Effector memory CD8-positive, alpha-beta T cell (primary cell): ENCODE measurements at regions not wholly inside any gene's neighbourhood (a gene's known extent, or its start where the extent isn't known, plus 50 kb on each side); places are given as distances from the start of the nearest gene placed in this dataset.

Experiments used
- ATAC-seq: fragments of 150-1000 bp; cut with Tn5 transposase; replicated peaks from 2 replicates; pipeline ENCODE4 v1.10.0; 2021; ENCODE audit warnings: mild to moderate bottlenecking, moderate library complexity
- DNase-seq, 3 experiments: peaks; one replicate each; pipeline ENCODE4 v3.0.0; 2021
- H3K27ac Mint-ChIP-seq, 2 donors: one replicate each; pipeline ENCODE4 v1.8.0; 2022; ENCODE audit warnings: mild to moderate bottlenecking in 2 of 2, mixed read lengths in 2 of 2, moderate library complexity in 2 of 2
- H3K27me3 Mint-ChIP-seq, 2 donors: one replicate each; pipeline ENCODE4 v1.8.0; 2022; ENCODE audit warnings: mixed read lengths in 2 of 2
- H3K36me3 Mint-ChIP-seq: one replicate; pipeline ENCODE4 v1.8.0; 2022; ENCODE audit warnings: mild to moderate bottlenecking, moderate library complexity, mixed read lengths; ENCODE audit not compliant: insufficient read depth
- H3K4me1 Mint-ChIP-seq, 2 donors: one replicate each; pipeline ENCODE4 v1.8.0; 2022; ENCODE audit warnings: low read depth in 2 of 2, mixed read lengths in 2 of 2
- H3K4me3 Mint-ChIP-seq, 2 donors: one replicate each; pipeline ENCODE4 v1.8.0; 2022; ENCODE audit warnings: mild to moderate bottlenecking in 2 of 2, mixed read lengths in 2 of 2, moderate library complexity in 2 of 2
- H3K9me3 Mint-ChIP-seq, 2 donors: one replicate each; pipeline ENCODE4 v1.8.0; 2022; ENCODE audit warnings: mixed read lengths in 2 of 2

GRCh38 chr11:119856681-119857485 is 127.9 kb upstream of the NECTIN1 start:
- Mint-ChIP-seq H3K9me3 (no peaks in the 10 kb centered on the region), H3K4me1 (peaks cover 0 to 3% of the 10 kb centered on the region in 2 donors), H3K4me3 (no peak overlapping the region), H3K27me3 (peaks cover 38 to 69% of the 10 kb centered on the region in 2 donors), H3K36me3 (no peaks in the 10 kb centered on the region), H3K27ac (no peak overlapping the region)
- no peak for DNase-seq
- no peak for ATAC-seq

- ATAC-seq (no peak), DNase-seq (no peak)
- no peak overlapping the region for H3K27ac Mint-ChIP-seq
- no peak overlapping the region for H3K4me3 Mint-ChIP-seq
- H3K9me3 Mint-ChIP-seq = no peaks in the 10 kb centered on the region
- peaks cover 31 to 67% of the 10 kb centered on the region in 2 donors for H3K27me3 Mint-ChIP-seq
- H3K36me3 Mint-ChIP-seq = no peaks in the 10 kb centered on the region
- peaks cover 0 to 3% of the 10 kb centered on the region in 2 donors for H3K4me1 Mint-ChIP-seq
These were observed 126.1 kb upstream of the NECTIN1 start for GRCh38 chr11:119855066-119855465.

GRCh38 chr11:119854521-119854920 is 125.5 kb upstream of the NECTIN1 start:
- no peak for ATAC-seq
- Mint-ChIP-seq H3K4me1 (peaks cover 0 to 3% of the 10 kb centered on the region in 2 donors), H3K9me3 (no peaks in the 10 kb centered on the region), H3K27me3 (peaks cover 30 to 63% of the 10 kb centered on the region in 2 donors), H3K27ac (no peak overlapping the region), H3K36me3 (no peaks in the 10 kb centered on the region), H3K4me3 (no peak overlapping the region)
- no peak for DNase-seq

DNA sequence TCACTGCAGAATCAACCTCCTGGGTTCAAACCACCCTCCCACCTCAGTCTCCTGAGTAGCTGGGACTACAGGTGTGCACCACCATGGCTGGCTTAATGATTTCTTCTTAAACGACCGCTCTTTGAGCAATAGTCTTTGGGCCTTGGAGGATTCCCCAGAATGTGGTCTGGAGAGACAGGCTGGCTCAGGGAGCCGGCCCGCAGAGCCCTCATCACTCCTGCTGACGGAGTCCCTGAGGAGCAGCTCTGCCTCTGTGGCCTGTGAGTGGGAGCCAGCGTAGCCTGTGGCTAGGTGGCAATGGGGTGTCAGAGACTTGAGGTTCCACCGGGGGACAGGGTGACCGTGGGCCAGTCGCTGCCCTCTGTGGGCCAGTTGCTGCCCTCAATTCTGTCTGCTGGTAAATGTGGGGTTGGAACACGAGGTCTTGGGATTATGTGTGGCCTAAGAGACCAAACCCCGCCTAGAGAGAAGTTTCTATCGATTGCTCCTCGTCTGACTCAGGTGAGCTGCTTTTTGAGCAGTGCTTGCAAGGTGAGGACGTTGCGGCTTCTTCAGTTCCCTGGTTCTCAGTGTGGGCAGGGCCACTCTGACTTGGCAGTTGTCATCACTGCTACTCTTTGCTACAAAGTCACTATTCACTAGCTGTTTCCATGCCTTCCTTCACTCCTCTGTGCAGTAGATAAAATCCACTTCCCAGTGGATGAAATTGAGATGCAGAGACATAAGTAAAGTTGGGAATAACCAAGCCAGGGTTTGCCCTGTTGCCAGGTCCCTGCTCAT is 124.8 kb upstream of the NECTIN1 start:
- Mint-ChIP-seq H3K9me3 (no peaks in the 10 kb centered on the region), H3K27me3 (peaks cover 22 to 55% of the 10 kb centered on the region in 2 donors), H3K27ac (no peak overlapping the region), H3K4me1 (peaks cover 0 to 3% of the 10 kb centered on the region in 2 donors), H3K36me3 (no peaks in the 10 kb centered on the region), H3K4me3 (no peak overlapping the region)
- no peak for DNase-seq
- no peak for ATAC-seq

- DNase-seq = no peak
- no peak for ATAC-seq
- Mint-ChIP-seq H3K9me3 (no peaks in the 10 kb centered on the region), H3K4me3 (no peak overlapping the region), H3K4me1 (peaks cover 0 to 3% of the 10 kb centered on the region in 2 donors), H3K27me3 (peaks cover 12 to 45% of the 10 kb centered on the region in 2 donors), H3K36me3 (no peaks in the 10 kb centered on the region), H3K27ac (no peak overlapping the region)
These were observed 123.7 kb upstream of the NECTIN1 start for GRCh38 chr11:119852741-119853140.

DNA sequence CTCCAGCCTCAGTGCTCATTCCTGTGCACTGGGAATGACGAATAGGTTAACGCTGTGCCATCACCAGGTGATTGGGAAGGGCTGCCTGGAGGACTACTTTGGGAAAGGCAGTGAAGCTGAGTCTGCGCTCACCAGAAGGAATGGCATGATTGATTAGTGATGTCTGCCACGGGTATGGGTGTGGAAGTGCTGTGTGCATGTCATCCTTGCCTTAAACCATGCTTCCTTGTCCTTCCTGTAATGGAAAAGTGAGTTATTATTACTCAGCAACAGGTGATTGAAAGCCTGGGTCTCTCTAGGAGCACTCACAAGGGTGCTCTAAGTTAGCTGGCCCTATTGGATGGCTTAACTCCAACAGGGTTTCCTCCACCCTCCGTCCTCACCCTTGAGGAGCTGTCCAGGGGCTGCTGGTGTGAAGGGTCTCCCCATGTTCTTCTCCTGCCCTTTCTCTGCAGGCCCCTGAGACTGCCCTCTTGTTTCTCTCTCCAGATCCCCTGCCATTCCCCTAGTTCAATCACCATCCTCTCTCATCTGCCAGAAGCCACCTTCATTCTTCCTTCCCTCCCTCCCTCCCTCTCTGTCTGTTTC is 121.9 kb upstream of the NECTIN1 start:
- ATAC-seq (no peak), DNase-seq (no peak)
- peaks cover 7 to 32% of the 10 kb centered on the region in 2 donors for H3K27me3 Mint-ChIP-seq
- peaks cover 0 to 3% of the 10 kb centered on the region in 2 donors for H3K4me1 Mint-ChIP-seq
- no peaks in the 10 kb centered on the region for H3K36me3 Mint-ChIP-seq
- no peak overlapping the region for H3K27ac Mint-ChIP-seq
- no peaks in the 10 kb centered on the region for H3K9me3 Mint-ChIP-seq
- no peak overlapping the region for H3K4me3 Mint-ChIP-seq

- Mint-ChIP-seq H3K4me3 (no peak overlapping the region), H3K36me3 (no peaks in the 10 kb centered on the region), H3K9me3 (no peaks in the 10 kb centered on the region), H3K4me1 (peaks cover 0 to 3% of the 10 kb centered on the region in 2 donors), H3K27ac (no peak overlapping the region), H3K27me3 (peaks cover 9 to 35% of the 10 kb centered on the region in 2 donors)
- ATAC-seq = no peak
- DNase-seq = no peak
These were observed 120.9 kb upstream of the NECTIN1 start for GRCh38 chr11:119849872-119850271.

DNA sequence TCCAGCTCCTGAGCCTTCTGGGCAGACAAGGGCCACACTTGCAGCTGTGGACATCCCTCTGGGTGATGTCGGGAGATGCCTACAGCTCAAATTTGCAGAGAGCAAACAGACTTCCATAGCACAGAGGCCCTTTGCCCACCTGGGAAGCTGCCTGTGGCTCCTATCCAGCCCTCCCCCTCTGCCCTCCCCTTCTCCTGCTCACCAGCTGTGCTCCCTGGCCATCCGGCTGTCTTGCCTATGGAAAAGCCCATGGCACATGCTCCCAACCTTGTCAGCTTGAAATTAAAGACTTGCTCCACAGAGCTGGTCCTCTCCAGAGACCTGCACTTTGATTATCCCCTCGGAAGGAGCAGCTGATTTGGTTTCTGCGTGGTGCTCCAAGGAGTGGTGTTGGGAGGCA is 118.9 kb upstream of the NECTIN1 start:
- ATAC-seq (no peak), DNase-seq (no peak)
- Mint-ChIP-seq H3K27me3 (peaks cover 15 to 33% of the 10 kb centered on the region in 2 donors), H3K4me1 (no peaks in the 10 kb centered on the region), H3K4me3 (no peak overlapping the region), H3K27ac (no peak overlapping the region), H3K9me3 (no peaks in the 10 kb centered on the region), H3K36me3 (no peaks in the 10 kb centered on the region)

DNA sequence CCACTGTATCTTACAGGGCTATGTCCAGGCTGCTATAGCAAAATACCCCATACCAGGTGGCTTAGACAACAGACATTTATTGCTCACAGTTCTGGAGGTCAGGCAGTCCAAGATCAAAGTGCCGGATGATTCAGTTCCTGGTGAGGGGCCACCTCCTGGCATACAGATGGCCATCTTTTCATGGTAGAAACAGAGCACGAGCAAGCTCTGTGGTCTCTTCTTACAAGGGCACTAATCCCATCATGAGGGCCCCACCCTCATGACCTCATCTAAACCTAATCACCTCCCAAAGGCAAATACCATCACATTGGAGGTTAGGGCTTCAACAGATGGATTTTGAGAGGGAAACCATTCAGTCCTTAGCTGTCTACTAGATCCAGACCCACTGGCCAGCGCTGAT is 117.4 kb upstream of the NECTIN1 start:
- Mint-ChIP-seq H3K27ac (no peak overlapping the region), H3K9me3 (no peaks in the 10 kb centered on the region), H3K27me3 (peaks cover 23 to 39% of the 10 kb centered on the region in 2 donors), H3K36me3 (no peaks in the 10 kb centered on the region), H3K4me3 (no peak overlapping the region), H3K4me1 (no peaks in the 10 kb centered on the region)
- ATAC-seq (no peak), DNase-seq (no peak)

- no peak overlapping the region for H3K4me3 Mint-ChIP-seq
- no peaks in the 10 kb centered on the region for H3K9me3 Mint-ChIP-seq
- no peaks in the 10 kb centered on the region for H3K4me1 Mint-ChIP-seq
- DNase-seq (no peak), ATAC-seq (no peak)
- H3K27me3 Mint-ChIP-seq = peaks cover 23 to 40% of the 10 kb centered on the region in 2 donors
- no peaks in the 10 kb centered on the region for H3K36me3 Mint-ChIP-seq
- no peak overlapping the region for H3K27ac Mint-ChIP-seq
These were observed 116.8 kb upstream of the NECTIN1 start for GRCh38 chr11:119845756-119846155.

- no peak for ATAC-seq
- H3K4me3 Mint-ChIP-seq = no peak overlapping the region
- H3K4me1 Mint-ChIP-seq = no peaks in the 10 kb centered on the region
- DNase-seq = no peak
- H3K27me3 Mint-ChIP-seq = peaks cover 23 to 40% of the 10 kb centered on the region in 2 donors
- no peaks in the 10 kb centered on the region for H3K36me3 Mint-ChIP-seq
- no peaks in the 10 kb centered on the region for H3K9me3 Mint-ChIP-seq
- no peak overlapping the region for H3K27ac Mint-ChIP-seq
These were observed 116.3 kb upstream of the NECTIN1 start for GRCh38 chr11:119845305-119845704.

GRCh38 chr11:119844808-119845207 is 115.8 kb upstream of the NECTIN1 start:
- H3K9me3 Mint-ChIP-seq = no peaks in the 10 kb centered on the region
- H3K27ac Mint-ChIP-seq = no peak overlapping the region

DNA sequence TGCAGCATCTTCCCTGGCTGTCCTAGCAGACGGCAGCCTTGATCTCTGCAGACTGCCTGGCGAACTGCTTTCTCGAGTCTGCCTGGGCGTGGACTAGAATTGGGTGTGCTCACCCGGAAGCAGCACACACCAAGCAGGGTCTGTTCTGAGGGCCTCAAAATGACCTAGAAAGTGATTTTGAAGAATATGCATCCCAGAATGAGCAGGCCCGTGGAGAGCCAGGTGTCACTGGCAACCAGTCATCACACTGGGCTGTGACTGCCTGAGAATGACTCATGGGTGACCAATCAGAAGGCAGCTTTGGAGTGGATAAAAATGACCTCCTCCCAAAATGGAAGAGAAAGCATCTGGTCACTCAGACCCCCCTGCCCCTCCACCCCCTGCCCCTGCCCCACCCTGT is 114.9 kb upstream of the NECTIN1 start:
- Mint-ChIP-seq H3K27ac (no peak overlapping the region), H3K9me3 (no peaks in the 10 kb centered on the region), H3K36me3 (no peaks in the 10 kb centered on the region), H3K27me3 (peaks cover 35 to 50% of the 10 kb centered on the region in 2 donors), H3K4me1 (no peaks in the 10 kb centered on the region), H3K4me3 (no peak overlapping the region)
- ATAC-seq (no peak), DNase-seq (no peak)

More at GRCh38 chr11:119844808-119845207, 115.8 kb upstream of the NECTIN1 start:
- no peak for ATAC-seq
- Mint-ChIP-seq H3K36me3 (no peaks in the 10 kb centered on the region), H3K4me1 (no peaks in the 10 kb centered on the region), H3K4me3 (no peak overlapping the region), H3K27me3 (peaks cover 28 to 41% of the 10 kb centered on the region in 2 donors)
- no peak for DNase-seq
